ENCODE measurements at regions not wholly inside any gene's neighbourhood (a gene's known extent, or its start where the extent isn't known, plus 50 kb on each side); places are given as distances from the start of the nearest gene placed in this dataset.

GRCh38 chr12:116352315-116352835, 74.9 kb upstream of the MED13L start:
- TF ChIP-seq CTCF (IDR thresholded peaks at IDR 0.05) (no peak), POLR2A (IDR thresholded peaks at IDR 0.05) (no peak), POLR2AphosphoS5 (IDR thresholded peaks at IDR 0.05) (no peak)

All from upper lobe of left lung (tissue), 4 donors.